GM19328 (cell line): ENCODE measurements at regions not wholly inside any gene's neighbourhood (a gene's known extent, or its start where the extent isn't known, plus 50 kb on each side); places are given as distances from the start of the nearest gene placed in this dataset.
"Not testable (repeated sequence)": the region's sequence is repeated elsewhere in the genome, so short reads cannot be mapped to it uniquely, and the experiment has no call there.

ENCODE experiments used
- ATAC-seq: cut with Tn5 transposase; IDR thresholded peaks from one replicate; pipeline ENCODE4 v1.9.1; 2021; ENCODE audit warnings: mild to moderate bottlenecking, moderate library complexity; ENCODE audit not compliant: unreplicated experiment

DNA sequence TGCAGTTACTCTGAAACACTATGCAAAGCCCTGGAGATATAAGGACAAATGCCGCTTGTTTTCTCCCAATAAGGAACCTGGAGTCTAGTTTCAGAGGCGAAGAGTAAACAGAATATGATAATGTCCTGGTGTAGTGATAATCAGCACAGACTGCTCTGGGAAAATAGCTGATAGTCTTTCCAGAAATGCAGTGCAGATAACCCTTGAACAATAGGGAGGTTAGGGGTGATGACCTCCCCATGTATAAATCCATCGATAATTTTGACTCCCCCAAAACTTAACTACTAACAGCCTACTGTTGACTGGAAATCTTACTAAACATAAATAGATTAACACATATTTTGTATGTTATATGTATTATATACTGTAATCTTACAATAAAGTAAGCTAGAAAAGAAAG is 1280.9 kb upstream of the TENM3 start:
- ATAC-seq: no peak

- ATAC-seq: no peak
These were observed 1276.9 kb upstream of the TENM3 start for GRCh38 chr4:180966312-180966711.

- ATAC-seq: no peak
These were observed 1275.3 kb upstream of the TENM3 start for GRCh38 chr4:180967936-180968335.

GRCh38 chr4:180973894-180974293 is 1269.3 kb upstream of the TENM3 start:
- no peak for ATAC-seq

GRCh38 chr4:180990931-180991330 is 1252.3 kb upstream of the TENM3 start:
- no peak for ATAC-seq

- ATAC-seq: no peak
These were observed 1249.9 kb upstream of the TENM3 start for GRCh38 chr4:180993244-180993836.

- ATAC-seq: no peak
These were observed 1248.5 kb upstream of the TENM3 start for GRCh38 chr4:180994722-180995121.

DNA sequence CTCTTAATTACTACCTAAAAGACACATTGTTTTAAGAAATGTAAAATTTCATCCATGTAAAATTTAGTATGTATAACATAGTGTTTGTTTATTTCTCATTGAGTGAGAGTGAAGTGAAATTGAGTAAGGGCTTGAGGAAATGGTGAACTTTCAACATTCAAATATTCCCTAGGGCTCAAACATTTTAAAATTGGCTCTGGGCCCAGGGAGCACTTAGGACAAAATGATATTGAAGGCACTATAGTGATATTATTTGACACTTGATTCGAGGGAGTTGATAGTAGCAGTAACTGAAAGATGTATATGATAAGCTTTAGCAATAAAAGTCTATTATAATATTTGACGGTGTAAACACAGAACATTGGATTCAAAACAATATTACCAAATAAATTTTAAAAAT is 1244.0 kb upstream of the TENM3 start:
- no peak for ATAC-seq

GRCh38 chr4:181004056-181004455 is 1239.1 kb upstream of the TENM3 start:
- no peak for ATAC-seq

- no peak for ATAC-seq
These were observed 1236.5 kb upstream of the TENM3 start for GRCh38 chr4:181006499-181007260.

GRCh38 chr4:181007751-181008150 is 1235.5 kb upstream of the TENM3 start:
- ATAC-seq: no peak

GRCh38 chr4:181008164-181008563 is 1235.0 kb upstream of the TENM3 start:
- ATAC-seq: no peak

GRCh38 chr4:181013162-181013561 is 1230.0 kb upstream of the TENM3 start:
- ATAC-seq: no peak

DNA sequence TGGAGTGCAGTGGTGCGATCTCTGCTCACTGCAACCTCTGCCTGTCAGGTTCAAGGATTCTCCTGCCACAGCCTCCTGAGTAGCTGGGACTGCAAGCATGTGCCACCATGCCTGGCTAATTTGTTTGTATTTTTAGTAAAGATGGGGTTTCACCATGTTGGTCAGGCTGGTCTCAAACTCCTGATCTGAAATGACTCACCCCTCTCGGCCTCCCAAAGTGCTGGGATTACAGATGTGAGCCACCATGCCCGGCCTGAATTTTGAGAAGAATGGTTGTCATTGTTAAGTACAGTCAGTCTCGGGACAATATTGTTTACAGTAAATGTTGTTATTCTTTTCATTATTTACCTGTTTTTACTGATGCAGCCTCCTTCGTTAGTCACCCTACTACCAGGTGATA is 1226.2 kb upstream of the TENM3 start:
- ATAC-seq: no peak

DNA sequence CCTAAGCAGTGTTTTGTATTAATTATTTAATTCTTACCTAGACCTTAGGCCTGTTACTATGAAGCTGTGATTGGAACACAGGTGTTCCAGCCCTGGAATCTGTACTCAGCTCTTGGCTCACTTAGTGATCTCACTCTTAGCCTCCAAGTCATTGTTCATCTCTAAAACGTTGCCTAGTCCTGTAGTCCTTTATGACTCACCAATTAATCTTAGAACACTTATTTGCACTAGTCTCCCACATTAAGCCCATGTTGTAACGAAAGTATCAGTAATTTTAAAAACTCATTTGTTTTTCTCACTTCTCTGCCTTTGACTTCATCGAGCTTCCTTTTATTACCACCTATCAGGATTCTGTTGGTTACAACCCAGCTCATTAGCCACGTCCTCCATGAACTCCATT is 1224.7 kb upstream of the TENM3 start:
- no peak for ATAC-seq

GRCh38 chr4:181018913-181019312 is 1224.3 kb upstream of the TENM3 start:
- no peak for ATAC-seq

DNA sequence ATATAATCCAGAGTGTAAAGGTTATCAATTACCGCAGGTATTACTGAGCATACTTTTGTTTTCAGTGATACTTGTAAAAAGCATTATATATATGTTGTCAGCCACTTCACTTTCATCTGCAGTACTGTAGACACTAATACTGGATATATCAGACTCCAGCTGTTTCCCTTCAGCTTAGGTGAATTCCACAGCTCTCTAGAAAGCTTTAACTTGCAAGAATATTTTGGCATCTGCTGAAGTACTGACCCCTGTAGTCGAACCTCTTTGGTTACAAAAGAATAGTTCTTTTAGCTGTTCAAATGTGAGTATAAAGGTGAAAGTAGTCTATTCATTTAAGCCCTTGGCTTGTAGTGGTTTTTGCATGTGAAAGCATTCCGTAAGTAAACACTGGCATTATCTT is 1222.7 kb upstream of the TENM3 start:
- ATAC-seq: no peak

GRCh38 chr4:181021213-181021612 is 1222.0 kb upstream of the TENM3 start:
- no peak for ATAC-seq

GRCh38 chr4:181030135-181030921 is 1212.9 kb upstream of the TENM3 start:
- ATAC-seq: not testable (repeated sequence)

DNA sequence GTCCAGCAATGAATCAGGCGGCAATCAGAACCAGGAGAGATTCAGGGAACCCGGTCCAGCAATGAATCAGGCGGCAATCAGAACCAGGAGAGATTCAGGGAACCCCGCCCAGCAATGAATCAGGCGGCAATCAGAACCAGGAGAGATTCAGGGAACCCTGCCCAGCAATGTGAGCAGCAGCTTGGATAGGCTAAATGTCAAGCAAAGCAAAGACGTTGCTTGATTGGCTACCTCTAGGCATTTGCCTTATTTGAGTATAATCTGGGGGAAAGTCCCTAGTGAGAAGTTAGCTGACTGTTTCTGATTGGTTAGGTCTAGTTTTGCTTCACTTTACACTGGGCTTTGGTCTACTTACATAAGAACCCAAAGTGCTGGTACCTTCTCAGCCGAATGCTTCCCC is 1212.2 kb upstream of the TENM3 start:
- ATAC-seq: no peak

DNA sequence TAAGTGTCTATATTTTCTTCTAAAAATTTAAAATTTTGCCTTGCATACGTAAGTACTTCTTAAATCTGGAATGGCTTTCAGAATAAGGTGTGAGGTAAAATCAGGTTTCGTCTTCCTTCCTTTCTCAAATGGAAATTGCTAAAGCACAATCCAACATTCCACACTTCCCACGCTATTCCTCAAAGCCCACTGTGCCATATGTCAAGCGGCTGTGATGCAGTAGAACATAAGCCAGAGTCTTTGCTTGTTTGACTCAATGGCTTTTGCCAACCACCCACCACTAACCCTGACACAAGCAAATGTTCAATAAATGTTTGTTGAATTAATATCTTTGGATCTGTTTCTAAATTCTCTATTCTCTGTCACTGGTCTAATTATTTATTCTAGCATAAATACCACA is 1199.7 kb upstream of the TENM3 start:
- ATAC-seq: no peak

DNA sequence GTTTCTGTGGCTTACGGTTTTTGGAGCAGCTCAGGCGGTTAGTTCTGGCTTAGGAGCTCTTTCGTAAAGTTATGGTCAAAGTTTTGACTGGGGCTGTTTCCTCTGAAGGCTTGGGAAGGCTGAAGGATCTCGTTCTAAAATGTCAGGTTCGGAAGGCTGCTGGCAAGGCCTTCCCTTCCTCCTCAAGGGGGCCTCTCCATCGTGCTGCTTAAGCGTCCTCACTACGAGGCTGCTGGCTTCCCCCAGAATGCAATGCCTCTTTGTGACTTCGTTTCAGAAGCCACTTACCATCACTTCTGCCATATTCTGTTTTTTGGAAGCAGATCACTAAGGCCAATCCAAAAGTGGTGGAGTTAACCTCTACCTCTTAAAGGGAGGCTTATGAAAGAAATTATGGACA is 1196.4 kb upstream of the TENM3 start:
- ATAC-seq: no peak
